ENCODE measurements at regions not wholly inside any gene's neighbourhood (a gene's known extent, or its start where the extent isn't known, plus 50 kb on each side); places are given as distances from the start of the nearest gene placed in this dataset.

- DNase-seq (no peak), ATAC-seq (no peak)
- Mint-ChIP-seq H3K9me3 (no peaks in the 10 kb centered on the region), H3K36me3 (no peaks in the 10 kb centered on the region), H3K27me3 (peaks cover 0 to 11% (median 5%) of the 10 kb centered on the region in 5 donors), H3K27ac (no peak overlapping the region), H3K4me3 (no peak overlapping the region), H3K4me1 (peaks cover 0 to 41% (median 2%) of the 10 kb centered on the region in 4 donors)
- POLR2A ChIA-PET: no interaction called here
Measured at GRCh38 chr6:150704447-150705192, 104.9 kb downstream of the PLEKHG1 start.

- Mint-ChIP-seq H3K9me3 (no peaks in the 10 kb centered on the region), H3K4me1 (peaks cover 0 to 41% (median 2%) of the 10 kb centered on the region in 4 donors), H3K36me3 (no peaks in the 10 kb centered on the region)
Measured at GRCh38 chr6:150705392-150705791, 105.7 kb downstream of the PLEKHG1 start.

GRCh38 chr6:150710236-150710635 is 110.6 kb downstream of the PLEKHG1 start:
- ATAC-seq: no peak
- DNase-seq: no peak
- H3K4me3 Mint-ChIP-seq: no peak overlapping the region
- H3K9me3 Mint-ChIP-seq: no peaks in the 10 kb centered on the region
- peaks cover 0 to 11% (median 3%) of the 10 kb centered on the region in 5 donors for H3K27me3 Mint-ChIP-seq
- H3K27ac Mint-ChIP-seq: no peak overlapping the region
- POLR2A ChIA-PET: no interaction called here
- H3K36me3 Mint-ChIP-seq: no peaks in the 10 kb centered on the region
- H3K4me1 Mint-ChIP-seq: peaks cover 0 to 15% (median 0%) of the 10 kb centered on the region in 4 donors

More at GRCh38 chr6:150705392-150705791, 105.7 kb downstream of the PLEKHG1 start:
- DNase-seq: no peak
- POLR2A ChIA-PET: no interaction called here
- ATAC-seq: no peak
- Mint-ChIP-seq H3K27me3 (peaks cover 0 to 11% (median 3%) of the 10 kb centered on the region in 5 donors), H3K4me3 (no peak overlapping the region), H3K27ac (no peak overlapping the region)

GRCh38 chr6:150711061-150711460 is 111.4 kb downstream of the PLEKHG1 start:
- POLR2A ChIA-PET: no interaction called here
- ATAC-seq (no peak), DNase-seq (no peak)
- peaks cover 0 to 11% (median 3%) of the 10 kb centered on the region in 5 donors for H3K27me3 Mint-ChIP-seq
- H3K4me3 Mint-ChIP-seq: no peak overlapping the region
- no peak overlapping the region for H3K27ac Mint-ChIP-seq
- H3K9me3 Mint-ChIP-seq: no peaks in the 10 kb centered on the region
- no peaks in the 10 kb centered on the region for H3K36me3 Mint-ChIP-seq
- H3K4me1 Mint-ChIP-seq: peaks cover 0 to 12% (median 0%) of the 10 kb centered on the region in 4 donors

DNA sequence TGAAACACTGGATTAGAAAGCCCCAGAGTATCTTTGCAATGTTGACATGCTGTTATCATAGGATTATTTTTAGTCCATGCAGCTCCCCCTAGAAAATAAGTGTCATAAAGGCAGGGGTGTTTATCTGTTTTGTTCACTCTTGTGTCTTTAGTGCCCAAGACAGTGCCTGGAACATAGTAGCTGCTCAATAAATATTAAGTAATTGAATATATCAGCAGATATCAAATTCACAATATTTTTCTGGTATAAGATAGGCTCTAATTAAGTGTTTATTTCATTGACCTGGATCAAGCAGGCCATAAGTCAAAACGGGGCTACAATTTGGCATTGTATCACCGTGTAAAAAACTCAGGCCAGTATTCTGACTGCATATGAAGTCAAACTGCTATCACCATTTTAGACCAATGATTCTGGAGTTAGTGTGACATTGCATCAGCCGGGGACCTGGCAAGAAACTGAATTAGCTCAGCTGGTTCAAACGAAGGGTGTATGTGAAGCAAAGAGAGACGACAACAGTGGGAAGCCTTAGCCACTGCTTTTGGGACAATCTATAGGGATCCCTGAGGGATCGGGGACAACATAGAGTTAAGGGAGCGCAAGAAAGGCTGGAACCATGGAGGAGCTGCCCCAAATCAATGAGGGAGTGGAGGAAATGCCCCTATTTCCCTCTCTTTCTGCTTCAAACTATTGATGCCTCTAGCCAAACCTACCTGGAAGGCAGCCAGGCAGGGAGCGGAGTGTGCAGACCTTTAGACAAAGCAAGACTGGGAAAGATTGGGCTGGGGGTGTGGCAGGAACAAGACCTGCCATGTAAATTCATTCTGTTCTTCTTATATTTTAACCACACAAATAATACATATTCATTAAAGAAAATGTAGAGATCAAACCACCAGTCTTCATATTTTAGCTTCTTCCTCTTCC is 112.2 kb downstream of the PLEKHG1 start:
- no peak overlapping the region for H3K27ac Mint-ChIP-seq
- POLR2A ChIA-PET: no interaction called here
- no peak for ATAC-seq

GRCh38 chr6:150712505-150713252 is 113.0 kb downstream of the PLEKHG1 start:
- DNase-seq (no peak), ATAC-seq (no peak)
- Mint-ChIP-seq H3K4me1 (peaks cover 0 to 7% (median 0%) of the 10 kb centered on the region in 4 donors), H3K27me3 (peaks cover 0 to 11% (median 1%) of the 10 kb centered on the region in 5 donors), H3K27ac (no peak overlapping the region), H3K9me3 (no peaks in the 10 kb centered on the region), H3K36me3 (no peaks in the 10 kb centered on the region), H3K4me3 (no peak overlapping the region)
- POLR2A ChIA-PET: no interaction called here

More for the DNA sequence above, 112.2 kb downstream of the PLEKHG1 start:
- Mint-ChIP-seq H3K27me3 (peaks cover 0 to 11% (median 1%) of the 10 kb centered on the region in 5 donors), H3K4me3 (no peak overlapping the region), H3K4me1 (peaks cover 0 to 9% (median 0%) of the 10 kb centered on the region in 4 donors), H3K9me3 (no peaks in the 10 kb centered on the region), H3K36me3 (no peaks in the 10 kb centered on the region)
- no peak for DNase-seq

GRCh38 chr6:150713487-150713886 is 113.8 kb downstream of the PLEKHG1 start:
- Mint-ChIP-seq H3K36me3 (no peaks in the 10 kb centered on the region), H3K4me3 (no peak overlapping the region), H3K4me1 (no peaks in the 10 kb centered on the region), H3K27me3 (peaks cover 0 to 3% (median 0%) of the 10 kb centered on the region in 5 donors), H3K9me3 (no peaks in the 10 kb centered on the region), H3K27ac (no peak overlapping the region)
- ATAC-seq (no peak), DNase-seq (no peak)
- POLR2A ChIA-PET: no interaction called here

DNA sequence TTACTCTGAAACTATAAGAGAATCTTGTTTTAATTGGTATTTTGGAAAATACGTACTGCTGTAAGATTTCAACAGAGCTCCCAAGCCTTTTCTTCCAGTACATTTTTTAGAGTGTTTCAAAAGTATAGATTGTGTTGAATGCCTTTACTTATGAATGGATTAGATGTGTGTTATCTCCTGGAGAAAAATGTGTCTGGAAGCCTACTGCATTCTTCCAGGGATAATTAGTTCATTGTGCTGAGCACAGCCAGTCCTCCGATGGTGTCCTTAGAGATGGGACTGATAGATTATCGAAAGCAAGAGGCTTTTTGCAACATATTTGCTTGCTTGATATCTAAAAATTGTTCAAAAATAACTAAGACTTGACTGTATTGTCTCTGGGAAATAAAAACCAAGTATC is 114.2 kb downstream of the PLEKHG1 start:
- no peak for ATAC-seq
- H3K27ac Mint-ChIP-seq: no peak overlapping the region
- H3K4me3 Mint-ChIP-seq: no peak overlapping the region

GRCh38 chr6:150715133-150715532 is 115.4 kb downstream of the PLEKHG1 start:
- Mint-ChIP-seq H3K4me1 (no peaks in the 10 kb centered on the region), H3K9me3 (no peaks in the 10 kb centered on the region), H3K36me3 (no peaks in the 10 kb centered on the region), H3K27me3 (peaks cover 0 to 1% (median 0%) of the 10 kb centered on the region in 5 donors), H3K4me3 (no peak overlapping the region), H3K27ac (no peak overlapping the region)
- POLR2A ChIA-PET: interaction anchor here (0.7 kb wide), 1 partner anchor 18 kb away, joined by 3 read pairs; no protein-coding TSS in a partner anchor
- ATAC-seq (no peak), DNase-seq (no peak)

More for the DNA sequence above, 114.2 kb downstream of the PLEKHG1 start:
- Mint-ChIP-seq H3K4me1 (no peaks in the 10 kb centered on the region), H3K9me3 (no peaks in the 10 kb centered on the region), H3K36me3 (no peaks in the 10 kb centered on the region), H3K27me3 (peaks cover 0 to 1% (median 0%) of the 10 kb centered on the region in 5 donors)
- DNase-seq: no peak
- POLR2A ChIA-PET: no interaction called here

DNA sequence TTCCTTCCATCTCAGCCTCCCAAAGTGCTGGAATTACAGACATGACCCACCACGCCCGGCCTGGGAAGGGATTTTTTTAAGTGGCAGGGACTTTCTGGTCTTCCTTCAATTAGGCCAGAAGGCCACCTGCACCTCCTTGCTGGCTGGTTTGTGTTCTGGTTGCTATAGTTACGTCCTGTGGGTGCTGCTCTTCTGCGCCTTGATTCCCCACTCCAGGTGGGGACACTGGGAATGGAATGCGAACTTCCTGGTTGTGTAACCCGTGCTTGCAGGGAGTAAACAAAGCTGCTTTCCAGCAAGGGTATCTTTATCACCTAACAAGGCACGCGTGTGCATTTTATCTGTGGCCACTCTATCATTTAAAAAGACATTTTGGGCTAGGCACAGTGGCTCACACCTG is 117.7 kb downstream of the PLEKHG1 start:
- H3K27ac Mint-ChIP-seq: no peak overlapping the region
- DNase-seq: no peak
- ATAC-seq: no peak
- no peaks in the 10 kb centered on the region for H3K9me3 Mint-ChIP-seq
- no peak overlapping the region for H3K4me3 Mint-ChIP-seq
- H3K4me1 Mint-ChIP-seq: peaks cover 2 to 13% (median 9%) of the 10 kb centered on the region in 4 donors
- POLR2A ChIA-PET: no interaction called here
- peaks cover 0 to 1% (median 0%) of the 10 kb centered on the region in 5 donors for H3K27me3 Mint-ChIP-seq
- no peaks in the 10 kb centered on the region for H3K36me3 Mint-ChIP-seq

GRCh38 chr6:150719099-150719766 is 119.5 kb downstream of the PLEKHG1 start:
- H3K9me3 Mint-ChIP-seq: peaks cover 0 to 2% (median 0%) of the 10 kb centered on the region in 9 donors
- H3K36me3 Mint-ChIP-seq: no peaks in the 10 kb centered on the region
- H3K4me1 Mint-ChIP-seq: peaks cover 2 to 19% (median 9%) of the 10 kb centered on the region in 4 donors
- H3K27me3 Mint-ChIP-seq: peaks cover 0 to 8% (median 2%) of the 10 kb centered on the region in 5 donors
- no peak for DNase-seq
- H3K4me3 Mint-ChIP-seq: no peak overlapping the region
- no peak for ATAC-seq
- H3K27ac Mint-ChIP-seq: no peak overlapping the region
- POLR2A ChIA-PET: no interaction called here

DNA sequence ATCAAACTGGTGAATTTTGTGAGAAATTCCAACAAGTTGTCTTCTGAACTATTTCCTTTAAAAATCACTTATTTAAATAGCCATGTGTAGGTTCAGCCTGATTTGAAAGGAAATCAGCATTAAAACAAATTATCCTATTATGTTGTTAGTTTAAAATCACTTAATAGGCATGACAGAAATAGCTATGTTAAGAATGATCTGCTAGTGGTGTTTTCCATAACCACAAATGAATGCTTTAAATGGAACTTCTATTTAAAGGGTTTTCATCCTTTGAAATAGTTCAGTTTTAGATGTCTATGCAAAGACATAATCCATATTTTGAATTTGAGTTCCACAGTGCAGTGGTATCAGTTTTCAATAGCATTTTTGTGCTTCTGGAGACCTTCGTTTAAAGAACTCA is 120.1 kb downstream of the PLEKHG1 start:
- H3K27me3 Mint-ChIP-seq: peaks cover 0 to 9% (median 2%) of the 10 kb centered on the region in 5 donors
- POLR2A ChIA-PET: no interaction called here
- peaks cover 2 to 19% (median 9%) of the 10 kb centered on the region in 4 donors for H3K4me1 Mint-ChIP-seq
- H3K9me3 Mint-ChIP-seq: peaks cover 0 to 2% (median 0%) of the 10 kb centered on the region in 9 donors
- ATAC-seq (no peak), DNase-seq (no peak)
- H3K27ac Mint-ChIP-seq: no peak overlapping the region
- no peak overlapping the region for H3K4me3 Mint-ChIP-seq
- H3K36me3 Mint-ChIP-seq: no peaks in the 10 kb centered on the region

Measured in naive thymus-derived CD8-positive, alpha-beta T cell (primary cell).